ENCODE measurements at regions not wholly inside any gene's neighbourhood (a gene's known extent, or its start where the extent isn't known, plus 50 kb on each side); places are given as distances from the start of the nearest gene placed in this dataset.
"Not testable (repeated sequence)": the region's sequence is repeated elsewhere in the genome, so short reads cannot be mapped to it uniquely, and the experiment has no call there.

DNA sequence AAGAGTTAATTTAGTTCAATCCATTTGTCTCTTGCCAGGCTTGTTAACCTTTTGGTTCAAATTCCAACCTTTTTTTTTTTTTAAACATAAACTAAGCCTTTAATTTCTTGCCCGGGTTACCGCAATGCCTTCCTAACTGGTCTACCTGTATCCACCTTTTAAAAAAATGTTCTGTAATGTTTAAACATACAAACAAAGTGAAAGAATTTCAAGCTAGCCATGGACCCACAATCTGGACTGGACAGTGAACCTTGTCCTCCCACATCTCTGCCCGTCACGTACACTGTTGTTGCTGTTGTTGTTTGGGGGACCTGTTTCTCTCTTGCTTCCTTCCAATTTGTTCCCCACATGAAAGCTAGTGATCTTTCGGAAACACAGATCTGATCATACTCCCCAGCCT, 724.7 kb upstream of the AUTS2 start:
- H3K9me3 Mint-ChIP-seq (ENCODE audit: unreplicated experiment): peaks cover 53% of the 10 kb centered on the region
- no peaks in the 10 kb centered on the region for H3K4me1 Mint-ChIP-seq (ENCODE audit: unreplicated experiment)
- H3K27ac Mint-ChIP-seq (ENCODE audit: unreplicated experiment): no peak overlapping the region
- no peak for TF ChIP-seq CTCF (IDR thresholded peaks at IDR 0.05; ENCODE audit: unreplicated experiment)
- no peaks in the 10 kb centered on the region for H3K27me3 Mint-ChIP-seq (ENCODE audit: unreplicated experiment)
- H3K36me3 Mint-ChIP-seq (ENCODE audit: low read depth, unreplicated experiment): peaks cover 16% of the 10 kb centered on the region
- H3K4me3 Mint-ChIP-seq (ENCODE audit: unreplicated experiment): no peak overlapping the region
- DNase-seq (ENCODE audit: low spot score): no peak

- DNase-seq (ENCODE audit: low spot score): no peak
- Mint-ChIP-seq H3K4me3 (ENCODE audit: unreplicated experiment) (no peak overlapping the region), H3K27ac (ENCODE audit: unreplicated experiment) (no peak overlapping the region), H3K4me1 (ENCODE audit: unreplicated experiment) (no peaks in the 10 kb centered on the region), H3K9me3 (ENCODE audit: unreplicated experiment) (peaks cover 48% of the 10 kb centered on the region), H3K36me3 (ENCODE audit: low read depth, unreplicated experiment) (peaks cover 5% of the 10 kb centered on the region), H3K27me3 (ENCODE audit: unreplicated experiment) (no peaks in the 10 kb centered on the region)
- TF ChIP-seq CTCF (IDR thresholded peaks at IDR 0.05; ENCODE audit: unreplicated experiment): no peak
Observed at GRCh38 chr7:68875857-68876256, 722.4 kb upstream of the AUTS2 start.

- H3K4me1 Mint-ChIP-seq (ENCODE audit: unreplicated experiment); DNase-seq (ENCODE audit: low spot score); H3K27ac Mint-ChIP-seq (ENCODE audit: unreplicated experiment); H3K4me3 Mint-ChIP-seq (ENCODE audit: unreplicated experiment); H3K27me3 Mint-ChIP-seq (ENCODE audit: unreplicated experiment); H3K36me3 Mint-ChIP-seq (ENCODE audit: low read depth, unreplicated experiment): not testable (repeated sequence)
- H3K9me3 Mint-ChIP-seq (ENCODE audit: unreplicated experiment): peaks cover 23% of the 10 kb centered on the region
Observed at GRCh38 chr7:68887116-68887515, 711.2 kb upstream of the AUTS2 start.

GRCh38 chr7:68888971-68889385, 709.3 kb upstream of the AUTS2 start:
- Mint-ChIP-seq H3K27me3 (ENCODE audit: unreplicated experiment) (peaks cover 2% of the 10 kb centered on the region), H3K36me3 (ENCODE audit: low read depth, unreplicated experiment) (no peaks in the 10 kb centered on the region), H3K4me1 (ENCODE audit: unreplicated experiment) (no peaks in the 10 kb centered on the region), H3K27ac (ENCODE audit: unreplicated experiment) (no peak overlapping the region), H3K4me3 (ENCODE audit: unreplicated experiment) (no peak overlapping the region), H3K9me3 (ENCODE audit: unreplicated experiment) (peaks cover 23% of the 10 kb centered on the region)
- DNase-seq (ENCODE audit: low spot score): no peak
- no peak for TF ChIP-seq CTCF (IDR thresholded peaks at IDR 0.05; ENCODE audit: unreplicated experiment)

DNA sequence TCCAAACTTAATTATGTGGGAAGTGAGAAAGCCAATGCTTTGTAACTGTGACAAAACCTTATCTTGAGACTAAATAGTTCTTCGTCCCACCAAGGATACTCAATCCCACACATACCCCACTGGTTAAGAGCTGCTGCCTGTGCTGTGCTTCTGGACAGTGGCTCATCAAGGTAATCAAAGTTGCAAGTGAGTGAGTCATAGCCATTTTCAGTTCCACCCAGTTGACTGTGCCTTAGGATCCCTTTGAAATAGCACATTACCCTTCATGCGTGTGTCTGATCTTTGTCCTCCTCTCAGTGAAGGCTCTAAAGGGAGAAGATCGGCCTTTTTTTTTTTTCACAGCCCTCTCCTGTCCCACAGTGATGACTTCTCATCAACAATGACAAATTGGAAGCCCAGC, 706.0 kb upstream of the AUTS2 start:
- DNase-seq (ENCODE audit: low spot score): no peak
- no peak overlapping the region for H3K4me3 Mint-ChIP-seq (ENCODE audit: unreplicated experiment)
- H3K27me3 Mint-ChIP-seq (ENCODE audit: unreplicated experiment): peaks cover 2% of the 10 kb centered on the region
- peaks cover 27% of the 10 kb centered on the region for H3K9me3 Mint-ChIP-seq (ENCODE audit: unreplicated experiment)
- peaks cover 2% of the 10 kb centered on the region for H3K36me3 Mint-ChIP-seq (ENCODE audit: low read depth, unreplicated experiment)
- no peaks in the 10 kb centered on the region for H3K4me1 Mint-ChIP-seq (ENCODE audit: unreplicated experiment)
- H3K27ac Mint-ChIP-seq (ENCODE audit: unreplicated experiment): no peak overlapping the region
- no peak for TF ChIP-seq CTCF (IDR thresholded peaks at IDR 0.05; ENCODE audit: unreplicated experiment)

GRCh38 chr7:68893411-68893810, 704.9 kb upstream of the AUTS2 start:
- peaks cover 4% of the 10 kb centered on the region for H3K36me3 Mint-ChIP-seq (ENCODE audit: low read depth, unreplicated experiment)
- peaks cover 2% of the 10 kb centered on the region for H3K27me3 Mint-ChIP-seq (ENCODE audit: unreplicated experiment)
- H3K4me1 Mint-ChIP-seq (ENCODE audit: unreplicated experiment): no peaks in the 10 kb centered on the region
- TF ChIP-seq CTCF (IDR thresholded peaks at IDR 0.05; ENCODE audit: unreplicated experiment): no peak
- peaks cover 19% of the 10 kb centered on the region for H3K9me3 Mint-ChIP-seq (ENCODE audit: unreplicated experiment)
- H3K27ac Mint-ChIP-seq (ENCODE audit: unreplicated experiment): no peak overlapping the region
- no peak for DNase-seq (ENCODE audit: low spot score)
- H3K4me3 Mint-ChIP-seq (ENCODE audit: unreplicated experiment): no peak overlapping the region

DNA sequence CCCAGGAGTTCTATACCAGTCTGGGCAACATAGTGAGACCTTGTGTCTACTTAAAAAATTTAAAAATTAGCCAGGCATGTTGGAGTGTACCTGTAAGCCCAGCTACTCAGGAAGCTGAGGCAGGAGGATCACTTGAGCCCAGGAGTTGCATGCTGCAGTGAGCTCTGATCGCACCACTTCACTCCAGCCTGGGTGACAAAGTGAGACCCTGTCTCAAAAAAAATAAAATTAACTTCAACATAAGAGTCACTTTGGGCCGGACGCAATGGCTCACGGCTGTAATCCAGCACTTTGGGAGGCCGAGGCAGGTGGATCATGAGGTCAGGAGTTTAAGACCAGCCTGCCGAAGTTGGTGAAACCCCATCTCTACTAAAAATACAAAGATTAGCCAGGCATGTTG, 699.1 kb upstream of the AUTS2 start:
- H3K27me3 Mint-ChIP-seq (ENCODE audit: unreplicated experiment); H3K4me3 Mint-ChIP-seq (ENCODE audit: unreplicated experiment): not testable (repeated sequence)
- H3K9me3 Mint-ChIP-seq (ENCODE audit: unreplicated experiment): peaks cover 37% of the 10 kb centered on the region

More for the DNA sequence above, 699.1 kb upstream of the AUTS2 start:
- H3K27ac Mint-ChIP-seq (ENCODE audit: unreplicated experiment); H3K36me3 Mint-ChIP-seq (ENCODE audit: low read depth, unreplicated experiment); DNase-seq (ENCODE audit: low spot score); H3K4me1 Mint-ChIP-seq (ENCODE audit: unreplicated experiment): not testable (repeated sequence)
